Activated CD8-positive, alpha-beta T cell treated with anti-CD3 and anti-CD28 coated beads, Interleukin-2, amount 10 ng/mL, durations not matched to agents 7 days and 5 days (primary cell): ENCODE measurements at regions not wholly inside any gene's neighbourhood (a gene's known extent, or its start where the extent isn't known, plus 50 kb on each side); places are given as distances from the start of the nearest gene placed in this dataset.
"Not testable (repeated sequence)": the region's sequence is repeated elsewhere in the genome, so short reads cannot be mapped to it uniquely, and the experiment has no call there.

ENCODE experiments used
- ATAC-seq: fragments of 150-1000 bp; cut with Tn5 transposase; one replicate; pipeline ENCODE4 v1.10.0; 2021; ENCODE audit warnings: moderate library complexity
- CTCF ChIA-PET: fragments of 350-600 bp; sonication (Branson Sonifier 250); formaldehyde crosslinking; loops from one replicate; lab custom pipeline; 2021; ENCODE audit warnings: antibody characterized with exemption; lab: Charles Lee
- POLR2A ChIA-PET: fragments of 350-600 bp; sonication (Branson Sonifier 250); formaldehyde crosslinking; loops from one replicate; lab custom pipeline; 2021; ENCODE audit warnings: antibody characterized with exemption; lab: Charles Lee
- DNase-seq: peaks from one replicate; pipeline ENCODE4 v3.0.0-alpha.2; 2020
- H3K27ac Mint-ChIP-seq: one replicate; pipeline ENCODE4 v1.8.0; 2021; ENCODE audit warnings: mild to moderate bottlenecking, mixed read lengths
- H3K27me3 Mint-ChIP-seq: one replicate; pipeline ENCODE4 v1.8.0; 2021; ENCODE audit warnings: low read depth, mixed read lengths
- H3K36me3 Mint-ChIP-seq: one replicate; pipeline ENCODE4 v1.8.0; 2021; ENCODE audit warnings: low read depth, mixed read lengths
- H3K4me1 Mint-ChIP-seq: one replicate; pipeline ENCODE4 v1.8.0; 2021; ENCODE audit warnings: low read depth, mixed read lengths
- H3K4me3 Mint-ChIP-seq: one replicate; pipeline ENCODE4 v1.8.0; 2021; ENCODE audit warnings: mild to moderate bottlenecking, mixed read lengths
- H3K9me3 Mint-ChIP-seq: one replicate; pipeline ENCODE4 v1.8.0; 2022; ENCODE audit warnings: mixed read lengths; ENCODE audit not compliant: insufficient read depth

DNA sequence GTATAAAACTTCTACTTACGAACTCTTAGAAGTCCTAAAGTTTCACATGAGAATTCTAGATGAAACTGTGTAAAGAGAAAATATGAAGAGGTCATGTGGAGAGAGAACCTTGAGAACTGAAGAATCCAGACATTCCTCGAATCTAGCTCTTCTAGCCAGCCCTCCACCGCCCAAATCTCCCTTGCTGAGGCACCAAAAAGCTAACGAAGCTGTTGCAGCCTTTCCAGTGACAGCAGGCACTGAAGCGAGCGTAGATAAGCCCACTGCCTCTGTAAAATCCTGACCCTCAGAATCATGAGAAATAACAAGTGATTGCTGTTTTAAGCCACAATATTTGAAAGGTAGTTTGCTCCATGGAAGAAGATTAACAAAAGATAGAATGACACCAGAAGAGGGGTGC is 134.0 kb downstream of the GOLGA6L6 start:
- Mint-ChIP-seq H3K9me3 (no peaks in the 10 kb centered on the region), H3K36me3 (no peaks in the 10 kb centered on the region), H3K27me3 (no peaks in the 10 kb centered on the region), H3K4me1 (no peaks in the 10 kb centered on the region), H3K27ac (no peak overlapping the region), H3K4me3 (no peak overlapping the region)
- POLR2A ChIA-PET, result no interaction called here
- ATAC-seq (no peak), DNase-seq (no peak)
- CTCF ChIA-PET, result no interaction called here

DNA sequence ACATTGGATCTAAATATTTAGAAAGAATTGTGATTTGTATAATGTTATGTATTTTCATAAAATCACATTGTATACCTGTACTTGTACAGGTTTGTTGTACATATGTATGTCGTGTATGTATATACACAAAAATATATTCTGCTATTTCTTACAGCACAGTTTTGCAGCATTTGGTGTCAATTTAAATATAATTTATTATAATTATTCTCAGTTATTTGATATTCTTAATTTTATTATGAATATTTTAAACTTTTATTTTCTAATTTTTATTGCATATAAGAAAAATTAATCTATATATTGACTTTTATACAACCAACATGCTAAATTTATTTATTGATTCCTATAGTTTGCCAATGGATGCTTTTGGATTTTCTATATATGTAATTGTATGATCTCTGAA is 137.0 kb downstream of the GOLGA6L6 start:
- POLR2A ChIA-PET, H3K4me3 Mint-ChIP-seq, H3K27me3 Mint-ChIP-seq, ATAC-seq, CTCF ChIA-PET, DNase-seq, H3K9me3 Mint-ChIP-seq, H3K27ac Mint-ChIP-seq, H3K4me1 Mint-ChIP-seq, H3K36me3 Mint-ChIP-seq: not testable (repeated sequence)

DNA sequence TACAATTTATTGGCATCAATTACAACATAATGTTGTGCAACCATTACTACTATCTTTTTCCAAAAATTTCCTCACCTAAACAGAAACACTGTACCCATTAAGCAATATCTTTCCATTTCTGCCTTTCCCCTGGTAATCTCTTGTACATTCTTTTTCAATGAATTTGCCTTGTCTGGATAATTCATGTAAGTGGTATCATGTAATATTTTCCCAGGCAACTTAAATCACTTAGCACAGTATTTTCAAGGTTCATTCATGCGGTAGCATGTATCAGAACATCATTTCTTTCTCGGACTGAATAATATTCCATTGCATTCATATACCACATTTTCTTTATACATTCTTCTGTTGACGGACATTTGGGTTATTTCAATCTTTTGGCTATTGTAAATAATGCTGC is 139.0 kb downstream of the GOLGA6L6 start:
- POLR2A ChIA-PET, H3K9me3 Mint-ChIP-seq, H3K27me3 Mint-ChIP-seq, H3K27ac Mint-ChIP-seq, H3K36me3 Mint-ChIP-seq, H3K4me1 Mint-ChIP-seq, H3K4me3 Mint-ChIP-seq, DNase-seq, CTCF ChIA-PET, ATAC-seq: not testable (repeated sequence)

DNA sequence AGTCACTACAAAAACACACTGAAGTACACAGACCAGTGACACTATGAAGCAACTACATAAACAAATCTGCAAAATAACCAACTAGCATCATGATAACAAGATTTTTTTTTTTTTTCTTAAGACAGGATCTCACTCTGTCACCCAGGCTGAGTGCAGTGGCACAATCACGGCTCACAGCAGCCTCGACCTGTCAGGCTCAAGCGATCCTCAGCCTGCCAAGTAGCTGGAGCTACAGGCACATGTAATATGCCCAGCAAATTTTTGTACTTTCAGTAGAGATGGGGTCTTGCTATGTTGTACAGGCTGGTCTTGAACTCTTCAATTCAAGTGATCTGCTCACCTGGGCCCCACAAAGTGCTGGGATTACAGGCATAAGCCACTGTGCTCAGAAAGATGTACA is 140.5 kb downstream of the GOLGA6L6 start:
- H3K9me3 Mint-ChIP-seq, CTCF ChIA-PET, DNase-seq, ATAC-seq, H3K27ac Mint-ChIP-seq, H3K36me3 Mint-ChIP-seq, H3K27me3 Mint-ChIP-seq, H3K4me3 Mint-ChIP-seq, H3K4me1 Mint-ChIP-seq, POLR2A ChIA-PET: not testable (repeated sequence)

DNA sequence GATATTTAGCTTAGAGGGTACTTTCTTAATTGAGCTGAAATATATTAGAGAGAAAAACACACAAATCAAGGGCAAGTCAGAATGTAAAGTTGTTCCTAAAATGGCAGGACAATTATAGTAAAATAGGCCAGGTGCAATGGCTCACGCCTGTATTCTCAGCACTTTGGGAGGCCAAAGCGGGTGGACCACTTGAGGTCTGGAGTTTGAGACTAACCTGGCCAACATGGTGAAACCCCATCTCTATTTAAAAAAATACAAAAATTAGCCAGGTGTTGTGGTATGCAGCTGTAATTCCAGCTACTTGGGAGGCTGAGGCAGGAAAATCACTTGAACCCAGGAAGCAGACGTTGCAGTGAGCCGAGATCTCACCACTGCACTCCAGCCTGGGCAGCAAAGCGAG is 142.9 kb downstream of the GOLGA6L6 start:
- ATAC-seq, CTCF ChIA-PET, H3K4me1 Mint-ChIP-seq: not testable (repeated sequence)

DNA sequence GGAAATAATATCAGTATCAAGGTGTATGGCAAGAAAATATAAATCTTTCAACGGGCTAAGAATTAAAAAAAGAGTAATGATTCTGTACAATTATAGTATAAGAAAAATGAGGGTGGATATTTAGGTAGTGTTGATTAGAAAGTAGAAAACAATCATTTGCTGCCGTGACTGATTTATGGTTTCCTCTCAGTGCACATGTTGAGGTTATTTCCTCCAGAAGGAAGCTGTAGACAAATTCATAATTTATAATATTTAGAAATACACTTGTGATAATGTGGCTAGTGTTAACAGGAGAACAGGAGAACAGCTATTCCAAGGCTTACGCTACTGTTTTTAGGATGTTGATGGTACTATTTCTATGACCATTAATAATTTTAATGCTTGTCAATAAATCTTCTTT is 153.4 kb downstream of the GOLGA6L6 start:
- DNase-seq, H3K36me3 Mint-ChIP-seq, H3K27ac Mint-ChIP-seq, H3K4me1 Mint-ChIP-seq, CTCF ChIA-PET, POLR2A ChIA-PET, H3K4me3 Mint-ChIP-seq, H3K9me3 Mint-ChIP-seq, H3K27me3 Mint-ChIP-seq, ATAC-seq: not testable (repeated sequence)

More for the DNA sequence above, 142.9 kb downstream of the GOLGA6L6 start:
- H3K4me3 Mint-ChIP-seq, DNase-seq, POLR2A ChIA-PET, H3K9me3 Mint-ChIP-seq, H3K27me3 Mint-ChIP-seq, H3K36me3 Mint-ChIP-seq, H3K27ac Mint-ChIP-seq: not testable (repeated sequence)

DNA sequence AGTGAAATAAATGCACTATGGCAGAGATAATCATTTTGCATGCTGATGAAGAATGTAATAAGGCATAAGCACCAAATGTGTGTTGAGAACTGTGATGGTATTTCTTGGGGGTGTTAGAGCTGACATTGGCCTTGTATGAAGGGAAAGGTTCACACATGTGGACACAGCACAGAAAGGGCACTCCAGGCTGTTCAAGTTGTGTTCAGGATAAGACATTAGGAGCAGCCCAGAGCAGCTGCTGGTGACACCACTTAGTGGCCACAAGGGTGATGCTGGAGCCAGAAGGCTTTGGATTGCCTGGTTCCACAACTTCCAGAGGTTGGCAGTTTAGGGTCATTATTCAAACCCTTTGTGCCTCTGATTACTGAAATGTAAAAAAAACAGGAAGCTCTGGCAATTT is 155.4 kb downstream of the GOLGA6L6 start:
- Mint-ChIP-seq H3K27ac (no peak overlapping the region), H3K36me3 (no peaks in the 10 kb centered on the region), H3K27me3 (no peaks in the 10 kb centered on the region), H3K4me3 (no peak overlapping the region), H3K4me1 (no peaks in the 10 kb centered on the region), H3K9me3 (no peaks in the 10 kb centered on the region)
- POLR2A ChIA-PET, result interaction anchor here (0.7 kb wide), 1 partner anchor 153 kb away, joined by 4 read pairs; no protein-coding TSS in a partner anchor
- DNase-seq (no peak), ATAC-seq (no peak)
- CTCF ChIA-PET, result no interaction called here

DNA sequence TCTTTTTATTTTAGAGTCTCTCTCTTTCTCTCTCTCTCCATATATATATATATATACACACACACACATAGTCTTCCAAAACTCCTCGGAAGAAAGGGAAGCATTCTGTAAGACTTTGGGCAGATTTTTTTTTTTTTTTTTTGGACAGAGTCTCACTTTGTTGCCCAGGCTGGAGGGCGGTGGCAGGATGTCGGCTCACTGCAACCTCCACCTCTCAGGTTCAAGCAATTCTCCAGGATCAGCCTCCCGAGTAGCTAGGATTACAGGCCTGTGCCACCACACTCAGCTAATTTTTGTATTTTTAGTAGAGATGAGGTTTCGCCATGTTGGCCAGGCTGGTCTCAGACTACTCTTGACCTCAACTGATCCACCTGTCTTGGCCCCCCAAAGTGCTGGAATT is 161.4 kb downstream of the GOLGA6L6 start:
- POLR2A ChIA-PET, H3K9me3 Mint-ChIP-seq, H3K4me3 Mint-ChIP-seq, CTCF ChIA-PET, H3K27me3 Mint-ChIP-seq, DNase-seq, H3K4me1 Mint-ChIP-seq, ATAC-seq, H3K27ac Mint-ChIP-seq, H3K36me3 Mint-ChIP-seq: not testable (repeated sequence)

DNA sequence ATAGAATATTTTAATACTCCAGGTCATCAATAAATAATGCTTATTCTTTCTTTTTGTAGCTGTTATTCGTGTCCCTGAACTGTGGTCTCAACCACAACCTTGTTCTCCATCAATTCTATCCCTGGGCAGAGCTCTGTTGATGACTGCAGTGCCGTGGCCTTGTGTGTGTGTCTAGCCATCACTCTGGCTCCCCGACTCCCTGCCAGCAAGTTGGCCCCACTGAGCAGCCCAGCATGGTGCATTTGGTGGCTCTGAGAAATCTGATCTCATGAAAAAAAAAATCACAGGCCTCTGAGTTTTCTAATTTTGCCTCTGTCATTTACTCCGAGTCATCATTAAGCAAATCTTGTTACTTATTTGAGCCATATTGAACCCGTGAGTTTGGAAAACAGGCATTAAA is 164.7 kb downstream of the GOLGA6L6 start:
- ATAC-seq, result no peak
- Mint-ChIP-seq H3K9me3 (no peaks in the 10 kb centered on the region), H3K27me3 (no peaks in the 10 kb centered on the region), H3K36me3 (no peaks in the 10 kb centered on the region), H3K4me3 (no peak overlapping the region), H3K27ac (no peak overlapping the region), H3K4me1 (no peaks in the 10 kb centered on the region)
- POLR2A ChIA-PET, result no interaction called here
- CTCF ChIA-PET, result no interaction called here
- no peak for DNase-seq

DNA sequence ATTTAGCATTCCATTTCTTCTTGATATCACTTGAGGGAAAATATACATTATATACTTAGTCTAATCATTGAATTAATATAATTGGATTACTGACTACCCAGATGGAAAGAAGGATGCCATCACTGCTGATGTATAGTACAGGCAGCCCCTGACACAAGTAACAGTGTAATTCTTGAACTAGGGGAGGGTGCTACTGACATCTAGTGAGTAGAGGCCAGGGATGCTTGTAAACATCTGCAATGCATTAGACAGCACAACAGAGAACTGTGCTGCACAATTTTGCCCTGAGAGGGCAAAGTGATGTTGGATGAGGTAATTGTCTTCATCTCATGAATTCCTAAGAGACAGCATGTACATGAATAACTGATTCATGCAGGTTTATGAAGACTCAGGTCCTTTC is 169.2 kb downstream of the GOLGA6L6 start:
- POLR2A ChIA-PET, H3K27ac Mint-ChIP-seq, H3K27me3 Mint-ChIP-seq, H3K36me3 Mint-ChIP-seq, H3K9me3 Mint-ChIP-seq, DNase-seq, ATAC-seq, H3K4me1 Mint-ChIP-seq, H3K4me3 Mint-ChIP-seq: not testable (repeated sequence)
- CTCF ChIA-PET, result interaction anchor here (1.4 kb wide), 1 partner anchor 18 kb away, joined by 5 read pairs; no protein-coding TSS in a partner anchor

DNA sequence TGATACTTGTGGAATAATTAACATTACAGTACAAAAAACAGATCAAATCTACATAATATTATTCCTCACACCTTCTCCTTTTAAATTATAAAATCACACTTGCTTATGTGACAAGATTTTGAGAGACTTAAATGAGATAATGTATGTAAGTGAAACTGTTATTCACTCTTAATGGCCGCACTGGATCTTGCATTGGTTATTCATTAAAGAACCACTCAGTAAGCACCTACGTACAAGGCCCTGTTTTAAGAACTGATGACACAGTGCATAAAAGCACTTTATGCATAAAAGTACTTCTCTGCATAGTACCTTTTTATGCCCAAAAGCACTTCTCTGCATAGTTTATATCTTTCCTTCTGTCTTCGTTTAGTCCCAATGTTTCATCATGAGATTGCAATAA is 172.1 kb downstream of the GOLGA6L6 start:
- H3K4me3 Mint-ChIP-seq, result no peak overlapping the region
- CTCF ChIA-PET, result no interaction called here
- H3K9me3 Mint-ChIP-seq, result no peaks in the 10 kb centered on the region
- no peak for ATAC-seq
- H3K27ac Mint-ChIP-seq, result no peak overlapping the region
- no peak for DNase-seq
- H3K4me1 Mint-ChIP-seq, result no peaks in the 10 kb centered on the region
- H3K36me3 Mint-ChIP-seq, result no peaks in the 10 kb centered on the region
- POLR2A ChIA-PET, result no interaction called here
- H3K27me3 Mint-ChIP-seq, result no peaks in the 10 kb centered on the region

DNA sequence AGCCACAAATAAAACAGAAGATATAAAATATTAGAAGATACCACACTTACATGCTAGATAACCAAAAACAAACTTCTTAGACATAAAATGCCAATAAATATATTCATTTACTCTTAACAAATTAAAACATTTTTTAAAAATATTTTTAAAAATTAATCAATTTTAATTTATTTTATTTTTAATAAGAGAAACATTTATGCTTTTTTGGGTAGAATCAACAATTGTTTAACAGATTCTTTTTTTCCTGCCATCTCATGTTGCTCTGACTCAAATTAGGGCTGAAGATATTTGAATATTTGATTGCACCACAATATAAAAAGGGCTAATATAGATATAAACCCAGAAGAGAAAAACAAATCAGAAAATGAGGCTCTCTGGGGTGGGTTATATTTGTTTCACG is 172.6 kb downstream of the GOLGA6L6 start:
- Mint-ChIP-seq H3K4me3 (no peak overlapping the region), H3K36me3 (no peaks in the 10 kb centered on the region), H3K27me3 (no peaks in the 10 kb centered on the region), H3K27ac (no peak overlapping the region), H3K9me3 (no peaks in the 10 kb centered on the region), H3K4me1 (no peaks in the 10 kb centered on the region)
- ChIA-PET CTCF (no interaction called here), POLR2A (no interaction called here)
- DNase-seq (no peak), ATAC-seq (no peak)

DNA sequence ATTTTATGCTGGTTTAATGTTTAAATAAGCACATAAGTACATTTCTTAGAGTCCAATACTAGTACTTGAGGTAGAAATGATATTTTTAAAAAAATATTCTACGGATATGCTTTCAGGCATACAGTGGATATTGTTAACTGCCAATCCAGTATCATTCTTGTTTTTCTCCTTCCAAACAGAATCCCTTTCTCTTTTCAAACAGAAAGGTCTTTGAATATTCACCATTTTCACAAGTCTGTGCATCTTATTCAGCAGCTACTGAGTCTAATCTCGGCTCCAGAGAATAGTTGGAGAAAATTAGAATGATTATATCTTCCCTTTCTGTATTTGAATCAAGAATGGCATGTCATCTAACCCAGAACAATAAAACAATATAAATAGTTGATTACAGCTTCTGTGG is 174.5 kb downstream of the GOLGA6L6 start:
- ATAC-seq (no peak), DNase-seq (no peak)
- CTCF ChIA-PET, result interaction anchor here (1.4 kb wide), 1 partner anchor 1856 kb away, joined by 4 read pairs; no protein-coding TSS in a partner anchor
- POLR2A ChIA-PET, result no interaction called here
- Mint-ChIP-seq H3K4me1 (no peaks in the 10 kb centered on the region), H3K9me3 (no peaks in the 10 kb centered on the region), H3K36me3 (no peaks in the 10 kb centered on the region), H3K4me3 (no peak overlapping the region), H3K27me3 (no peaks in the 10 kb centered on the region), H3K27ac (no peak overlapping the region)
